ENCODE measurements at regions not wholly inside any gene's neighbourhood (a gene's known extent, or its start where the extent isn't known, plus 50 kb on each side); places are given as distances from the start of the nearest gene placed in this dataset.

- Mint-ChIP-seq H3K9me3 (ENCODE audit: low read depth) (no peaks in the 10 kb centered on the region), H3K4me1 (ENCODE audit: low read depth) (peaks cover 28% of the 10 kb centered on the region), H3K27ac (ENCODE audit: unreplicated experiment) (no peak overlapping the region), H3K27me3 (ENCODE audit: low read depth) (no peaks in the 10 kb centered on the region), H3K4me3 (ENCODE audit: unreplicated experiment) (no peak overlapping the region), H3K36me3 (ENCODE audit: low read depth) (no peaks in the 10 kb centered on the region)
- no peak for TF ChIP-seq CTCF (IDR thresholded peaks at IDR 0.05)
- DNase-seq (ENCODE audit: low spot score) = no peak
These were observed 429.6 kb downstream of the PLPP3 start for GRCh38 chr1:56149761-56150160.

GRCh38 chr1:56148326-56149193 is 430.8 kb downstream of the PLPP3 start:
- Mint-ChIP-seq H3K9me3 (ENCODE audit: low read depth) (no peaks in the 10 kb centered on the region), H3K36me3 (ENCODE audit: low read depth) (no peaks in the 10 kb centered on the region), H3K4me1 (ENCODE audit: low read depth) (peaks cover 28% of the 10 kb centered on the region), H3K27ac (ENCODE audit: unreplicated experiment) (no peak overlapping the region), H3K27me3 (ENCODE audit: low read depth) (no peaks in the 10 kb centered on the region), H3K4me3 (ENCODE audit: unreplicated experiment) (no peak overlapping the region)
- TF ChIP-seq CTCF (IDR thresholded peaks at IDR 0.05) = peak; percentile 57
- DNase-seq (ENCODE audit: low spot score) = no peak

- Mint-ChIP-seq H3K27me3 (ENCODE audit: low read depth) (no peaks in the 10 kb centered on the region), H3K4me1 (ENCODE audit: low read depth) (peaks cover 18% of the 10 kb centered on the region), H3K4me3 (ENCODE audit: unreplicated experiment) (no peak overlapping the region), H3K27ac (ENCODE audit: unreplicated experiment) (no peak overlapping the region), H3K36me3 (ENCODE audit: low read depth) (no peaks in the 10 kb centered on the region), H3K9me3 (ENCODE audit: low read depth) (no peaks in the 10 kb centered on the region)
- DNase-seq (ENCODE audit: low spot score) = no peak
- TF ChIP-seq CTCF (IDR thresholded peaks at IDR 0.05) = no peak
These were observed 431.9 kb downstream of the PLPP3 start for GRCh38 chr1:56147459-56147858.

GRCh38 chr1:56147034-56147433 is 432.3 kb downstream of the PLPP3 start:
- no peaks in the 10 kb centered on the region for H3K27me3 Mint-ChIP-seq (ENCODE audit: low read depth)
- H3K4me3 Mint-ChIP-seq (ENCODE audit: unreplicated experiment) = no peak overlapping the region
- H3K36me3 Mint-ChIP-seq (ENCODE audit: low read depth) = no peaks in the 10 kb centered on the region
- no peak for DNase-seq (ENCODE audit: low spot score)
- TF ChIP-seq CTCF (IDR thresholded peaks at IDR 0.05) = no peak
- H3K27ac Mint-ChIP-seq (ENCODE audit: unreplicated experiment) = no peak overlapping the region
- peaks cover 18% of the 10 kb centered on the region for H3K4me1 Mint-ChIP-seq (ENCODE audit: low read depth)
- no peaks in the 10 kb centered on the region for H3K9me3 Mint-ChIP-seq (ENCODE audit: low read depth)

- Mint-ChIP-seq H3K27ac (ENCODE audit: unreplicated experiment) (peak overlapping the region; percentile 42), H3K9me3 (ENCODE audit: low read depth) (no peaks in the 10 kb centered on the region), H3K27me3 (ENCODE audit: low read depth) (no peaks in the 10 kb centered on the region), H3K4me1 (ENCODE audit: low read depth) (peaks cover 16% of the 10 kb centered on the region), H3K36me3 (ENCODE audit: low read depth) (no peaks in the 10 kb centered on the region), H3K4me3 (ENCODE audit: unreplicated experiment) (no peak overlapping the region)
- peak; percentile 9 for TF ChIP-seq CTCF (IDR thresholded peaks at IDR 0.05)
- no peak for DNase-seq (ENCODE audit: low spot score)
These were observed 432.9 kb downstream of the PLPP3 start for GRCh38 chr1:56146449-56146848.

All from chondrocyte (in vitro differentiated cells).